AG04449 (cell line): ENCODE measurements at regions not wholly inside any gene's neighbourhood (a gene's known extent, or its start where the extent isn't known, plus 50 kb on each side); places are given as distances from the start of the nearest gene placed in this dataset.

Experiments
- CTCF ChIA-PET: fragments of 350-600 bp; formaldehyde crosslinking; extraction: SDS; loops from one replicate; lab custom pipeline; 2021; ENCODE audit warnings: antibody characterized with exemption; lab: Yijun Ruan, JAX
- POLR2A ChIA-PET: fragments of 400-600, 350-600 bp; formaldehyde crosslinking; extraction: SDS; loops from one replicate; lab custom pipeline; 2020; ENCODE audit warnings: antibody characterized with exemption, inconsistent platforms; lab: Yijun Ruan, JAX
- DNase-seq: peaks from one replicate; pipeline ENCODE4 v3.0.0-alpha.2; 2010; ENCODE audit warnings: low read depth, low spot score
- H3K4me3 ChIP-seq: 2 replicates; pipeline ENCODE4 v1.5.1; 2011; ENCODE audit warnings: low read depth, mild to moderate bottlenecking, control low read depth, low read length
- CTCF ChIP-seq: IDR thresholded peaks from one replicate; pipeline ENCODE4 v1.5.1; 2011; ENCODE audit warnings: mild to moderate bottlenecking, moderate library complexity, low read length, control low read depth, inconsistent platforms; ENCODE audit not compliant: insufficient read depth; ENCODE audit errors: missing control alignments

GRCh38 chr1:178572604-178573003 is 59.7 kb downstream of the TEX35 start:
- CTCF ChIA-PET: interaction anchor here (1.1 to 1.2 kb wide), 2 partner anchors 10 to 30 kb away, joined by 3 read pairs; no protein-coding TSS in a partner anchor
- no peak for DNase-seq
- TF ChIP-seq CTCF: no peak
- POLR2A ChIA-PET: no interaction called here
- H3K4me3 ChIP-seq: no peak overlapping the region

GRCh38 chr1:178573330-178573729 is 60.4 kb downstream of the TEX35 start:
- ChIA-PET CTCF (interaction anchor here (1.2 kb wide), 1 partner anchor 10 kb away, joined by 3 read pairs; no protein-coding TSS in a partner anchor), POLR2A (no interaction called here)
- H3K4me3 ChIP-seq: no peak overlapping the region
- no peak for DNase-seq
- no peak for TF ChIP-seq CTCF

- H3K4me3 ChIP-seq: no peak overlapping the region
- no peak for TF ChIP-seq CTCF
- CTCF ChIA-PET: no interaction called here
- DNase-seq: no peak
- POLR2A ChIA-PET: no interaction called here
Measured at GRCh38 chr1:178574345-178574744, 61.4 kb downstream of the TEX35 start.

- CTCF ChIA-PET: interaction anchor here (0.8 kb wide), 1 partner anchor 427 kb away, joined by 4 read pairs; no protein-coding TSS in a partner anchor
- no peak for TF ChIP-seq CTCF
- H3K4me3 ChIP-seq: no peak overlapping the region
- POLR2A ChIA-PET: no interaction called here
- DNase-seq: peak; percentile 7
Measured at GRCh38 chr1:178575611-178576361, 62.9 kb downstream of the TEX35 start.

GRCh38 chr1:178576841-178577240 is 63.9 kb downstream of the TEX35 start:
- H3K4me3 ChIP-seq: no peak overlapping the region
- POLR2A ChIA-PET: no interaction called here
- no peak for DNase-seq
- no peak for TF ChIP-seq CTCF
- CTCF ChIA-PET: no interaction called here

- DNase-seq: no peak
- CTCF ChIA-PET: no interaction called here
- POLR2A ChIA-PET: no interaction called here
- no peak for TF ChIP-seq CTCF
- H3K4me3 ChIP-seq: no peak overlapping the region
Measured at GRCh38 chr1:178577882-178578281, 65.0 kb downstream of the TEX35 start.
